ENCODE measurements at regions not wholly inside any gene's neighbourhood (a gene's known extent, or its start where the extent isn't known, plus 50 kb on each side); places are given as distances from the start of the nearest gene placed in this dataset.
"Not testable (repeated sequence)": the region's sequence is repeated elsewhere in the genome, so short reads cannot be mapped to it uniquely, and the experiment has no call there.

GRCh38 chr5:166185185-166185584, 2106.3 kb upstream of the WWC1 start:
- no peak for DNase-seq

DNA sequence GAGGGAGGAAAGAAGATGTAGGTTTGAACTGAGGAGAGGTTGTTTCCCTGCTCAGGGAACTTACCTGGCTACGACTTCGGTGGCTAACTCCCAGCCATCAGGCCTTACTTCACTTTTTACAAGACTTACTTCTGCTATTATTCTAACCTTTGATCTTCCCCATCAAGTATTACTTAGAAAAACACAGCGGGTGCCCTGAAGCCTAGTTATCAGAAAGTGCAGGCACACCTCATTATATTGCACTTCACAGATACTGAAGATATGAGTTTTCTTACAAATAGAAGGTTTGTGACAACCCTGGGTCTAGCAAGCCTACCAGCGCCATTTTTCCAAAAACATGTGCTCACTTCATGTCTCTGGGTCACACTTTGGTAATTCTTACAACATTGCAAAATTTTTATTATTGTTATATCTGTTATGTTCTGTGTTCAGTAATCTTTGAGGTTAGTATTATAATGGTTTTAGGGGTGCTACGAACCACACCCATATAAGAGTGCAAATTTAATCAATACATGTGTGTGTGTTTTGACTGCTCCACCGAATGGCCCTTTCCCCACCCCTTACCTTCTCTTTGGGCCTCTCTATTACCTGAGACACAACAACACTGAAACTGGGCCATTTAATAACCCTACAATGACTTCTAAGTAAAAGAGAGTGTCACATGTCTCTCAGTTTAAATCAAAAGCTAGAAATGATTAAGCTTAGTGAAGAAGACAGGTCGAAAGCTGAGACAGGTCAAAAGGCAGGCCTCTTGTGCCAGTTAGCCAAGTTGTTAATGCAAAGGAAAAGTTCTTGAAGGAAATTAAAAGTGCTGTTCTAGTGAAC, 2102.7 kb upstream of the WWC1 start:
- no peak for DNase-seq

DNA sequence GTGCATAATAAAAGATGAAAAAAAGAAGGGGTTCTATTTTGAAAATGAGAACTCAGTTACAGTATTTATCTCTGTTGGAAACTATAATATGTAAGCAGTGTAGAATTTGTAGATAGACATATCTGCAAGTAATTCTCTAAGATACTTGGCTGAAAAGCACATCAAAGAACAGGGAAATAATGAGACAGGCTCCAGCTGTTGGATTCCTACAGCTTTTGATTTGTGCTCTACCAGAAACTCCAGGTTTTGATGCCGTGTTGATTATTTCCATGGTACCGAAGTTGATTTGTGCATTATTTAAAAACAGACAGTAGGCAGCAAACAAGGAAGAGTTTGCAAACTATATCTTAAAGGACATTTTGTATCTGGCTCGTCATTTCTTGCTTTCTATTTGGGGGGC, 2098.7 kb upstream of the WWC1 start:
- no peak for DNase-seq

DNA sequence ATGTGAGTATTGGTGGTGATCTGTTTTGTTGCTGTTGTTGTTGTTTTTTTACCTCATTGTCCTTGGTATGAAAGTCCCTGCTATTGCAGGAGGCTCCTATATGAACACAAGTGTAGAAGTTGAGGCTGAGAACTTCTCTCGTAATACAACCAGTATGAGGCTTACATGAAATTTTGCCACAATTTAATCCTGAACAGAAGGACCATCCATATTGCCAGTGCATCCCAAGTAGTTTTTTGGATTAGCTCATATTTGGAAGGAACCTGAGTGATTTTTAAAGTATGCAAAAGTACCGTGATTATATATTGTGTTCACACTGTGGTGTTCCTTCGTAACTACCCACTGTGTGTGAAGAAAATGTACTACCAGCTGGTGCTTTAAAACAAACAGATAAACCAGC, 2095.5 kb upstream of the WWC1 start:
- no peak for DNase-seq

GRCh38 chr5:166200532-166200931, 2090.9 kb upstream of the WWC1 start:
- DNase-seq = no peak

DNA sequence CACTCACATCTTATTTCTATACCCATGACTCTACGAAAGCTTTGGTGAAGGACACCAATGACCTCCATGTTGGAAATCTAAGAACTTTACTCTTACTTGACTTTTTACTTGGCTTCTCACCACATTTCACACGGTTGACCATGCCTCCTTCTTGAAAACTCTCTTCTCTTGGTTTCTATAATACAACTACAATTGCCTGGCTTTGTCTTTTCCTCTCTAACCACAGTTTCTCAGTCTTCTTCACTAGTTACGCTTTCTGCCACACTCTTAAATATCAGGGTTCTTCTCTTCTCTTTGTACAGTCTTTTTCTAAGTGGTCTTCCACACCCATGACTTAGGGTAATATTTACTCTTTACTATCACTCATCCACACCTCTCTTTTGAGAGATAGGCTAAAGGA, 2079.8 kb upstream of the WWC1 start:
- DNase-seq = no peak

- DNase-seq = no peak
Observed at GRCh38 chr5:166236327-166236726, 2055.1 kb upstream of the WWC1 start.

GRCh38 chr5:166240705-166241104, 2050.7 kb upstream of the WWC1 start:
- DNase-seq = no peak

GRCh38 chr5:166245556-166245955, 2045.9 kb upstream of the WWC1 start:
- DNase-seq = no peak

- DNase-seq = no peak
Observed at GRCh38 chr5:166251786-166252185, 2039.7 kb upstream of the WWC1 start.

DNA sequence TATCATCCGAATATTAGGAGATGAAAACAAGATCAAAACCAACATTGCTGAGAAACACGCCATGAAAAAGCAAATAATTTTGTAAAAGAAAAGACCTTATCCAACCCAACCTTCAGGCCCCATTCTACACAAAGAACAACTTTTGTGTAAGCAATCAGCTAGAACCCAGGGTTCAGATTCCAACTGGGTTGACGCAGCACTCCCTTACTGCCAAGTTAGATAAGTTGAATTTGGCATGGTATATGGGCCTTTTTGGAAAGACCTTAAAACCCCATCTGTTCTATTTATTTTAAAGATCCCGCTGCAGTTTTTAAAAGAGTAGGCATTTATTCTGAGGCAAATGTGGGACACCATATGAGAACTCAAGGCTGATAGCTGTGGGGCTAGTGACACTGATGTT, 2033.8 kb upstream of the WWC1 start:
- DNase-seq = no peak

- DNase-seq = no peak
Observed at GRCh38 chr5:166262395-166262794, 2029.0 kb upstream of the WWC1 start.

DNA sequence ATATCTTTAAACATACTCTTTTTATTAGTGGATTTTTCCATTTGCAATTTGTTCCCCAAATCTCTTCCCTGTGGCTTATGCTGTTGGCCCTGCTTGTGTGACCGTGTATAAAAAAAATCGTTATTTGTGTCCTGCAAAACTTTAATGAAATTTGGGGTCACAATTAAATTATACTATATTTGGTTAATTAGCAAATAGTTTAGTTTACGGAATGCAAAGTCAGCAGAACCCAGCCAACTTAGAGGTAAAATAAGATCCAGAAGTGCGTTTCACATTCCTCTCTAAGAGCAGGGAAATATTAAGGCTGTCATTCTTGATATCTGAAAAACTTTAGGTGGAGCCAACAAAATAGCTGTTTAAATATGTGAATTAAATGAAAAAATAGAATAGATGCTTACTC, 2023.5 kb upstream of the WWC1 start:
- DNase-seq = peak; percentile 32

GRCh38 chr5:166270712-166271111, 2020.7 kb upstream of the WWC1 start:
- DNase-seq = no peak

- DNase-seq = no peak
Observed at GRCh38 chr5:166276006-166276405, 2015.4 kb upstream of the WWC1 start.

- no peak for DNase-seq
Observed at GRCh38 chr5:166279828-166280227, 2011.6 kb upstream of the WWC1 start.

- DNase-seq = no peak
Observed at GRCh38 chr5:166281433-166281832, 2010.0 kb upstream of the WWC1 start.

- DNase-seq = no peak
Observed at GRCh38 chr5:166282939-166283338, 2008.5 kb upstream of the WWC1 start.

- DNase-seq = no peak
Observed at GRCh38 chr5:166285361-166285760, 2006.1 kb upstream of the WWC1 start.

GRCh38 chr5:166286832-166287231, 2004.6 kb upstream of the WWC1 start:
- no peak for DNase-seq

GRCh38 chr5:166287866-166288265, 2003.6 kb upstream of the WWC1 start:
- DNase-seq = no peak

DNA sequence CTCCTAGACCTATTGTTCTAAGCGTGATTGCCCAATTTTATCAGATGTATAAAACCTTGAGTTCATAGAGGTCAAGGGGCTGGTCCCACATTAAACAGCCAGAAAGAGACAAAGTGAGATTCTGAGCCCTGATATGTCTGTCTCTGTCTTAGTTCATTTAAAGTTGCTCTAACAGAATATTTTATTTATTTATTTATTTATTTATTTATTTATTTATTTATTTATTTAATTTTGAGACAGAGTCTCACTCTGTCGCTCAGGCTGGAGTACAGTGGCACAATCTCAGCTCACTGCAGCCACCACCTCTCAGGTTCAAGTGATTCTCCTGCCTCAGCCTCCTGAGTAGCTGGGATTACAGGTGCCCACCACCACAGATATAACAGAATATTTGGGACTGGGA, 1999.6 kb upstream of the WWC1 start:
- DNase-seq = not testable (repeated sequence)

GRCh38 chr5:166293892-166294291, 1997.6 kb upstream of the WWC1 start:
- DNase-seq = no peak

DNA sequence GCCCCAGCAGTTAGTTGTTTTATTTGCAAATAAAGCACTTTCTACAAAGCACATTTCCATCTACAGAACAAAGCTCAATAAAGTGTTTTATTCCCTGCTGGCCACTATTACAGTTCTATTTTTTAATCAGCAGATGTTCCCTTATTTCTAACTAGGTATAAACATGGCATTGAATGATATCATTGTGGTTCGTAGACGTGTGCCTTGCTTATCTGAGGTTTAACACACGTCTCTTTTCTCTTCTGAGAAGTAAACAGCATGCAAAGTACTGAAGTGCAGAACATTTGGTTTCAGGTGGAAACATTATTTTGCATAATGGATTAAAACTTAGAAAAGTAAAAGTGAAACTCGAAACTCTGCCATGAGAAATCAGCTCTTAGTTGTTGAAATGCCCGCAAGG, 1989.3 kb upstream of the WWC1 start:
- no peak for DNase-seq

All from muscle of arm (tissue), 1 donor.